NCI-H1092 treated with DMSO at 0.1 percent for 48 hours (cell line): ENCODE measurements at regions not wholly inside any gene's neighbourhood (a gene's known extent, or its start where the extent isn't known, plus 50 kb on each side); places are given as distances from the start of the nearest gene placed in this dataset.
A peak's percentile ranks its signal among the peaks of the same experiment; 100 is the strongest.
"Not testable (repeated sequence)": the region's sequence is repeated elsewhere in the genome, so short reads cannot be mapped to it uniquely, and the experiment has no call there.

Experiments
- DNase-seq: peaks from one replicate; lab custom pipeline; 2025; lab: John Stamatoyannopoulos, UW

DNA sequence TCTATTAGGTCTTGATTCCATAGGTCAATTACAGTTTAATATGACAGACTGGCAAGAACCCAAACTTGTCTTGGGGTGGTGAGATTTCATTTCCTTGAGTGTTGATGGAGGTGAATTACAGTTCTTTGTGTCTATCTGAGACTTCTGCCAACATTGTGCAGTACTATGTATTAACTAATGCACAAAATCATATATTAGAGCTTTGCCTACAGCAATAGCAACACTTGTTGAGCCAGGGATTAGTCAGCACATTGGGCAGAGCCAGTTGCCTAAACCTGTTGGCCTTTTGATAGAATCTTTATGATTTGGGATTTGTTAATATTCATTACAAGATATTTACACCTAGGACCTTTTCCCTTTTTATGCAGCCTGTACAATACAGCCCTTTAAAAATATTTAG, 135.3 kb upstream of the CENPW start:
- no peak for DNase-seq

DNA sequence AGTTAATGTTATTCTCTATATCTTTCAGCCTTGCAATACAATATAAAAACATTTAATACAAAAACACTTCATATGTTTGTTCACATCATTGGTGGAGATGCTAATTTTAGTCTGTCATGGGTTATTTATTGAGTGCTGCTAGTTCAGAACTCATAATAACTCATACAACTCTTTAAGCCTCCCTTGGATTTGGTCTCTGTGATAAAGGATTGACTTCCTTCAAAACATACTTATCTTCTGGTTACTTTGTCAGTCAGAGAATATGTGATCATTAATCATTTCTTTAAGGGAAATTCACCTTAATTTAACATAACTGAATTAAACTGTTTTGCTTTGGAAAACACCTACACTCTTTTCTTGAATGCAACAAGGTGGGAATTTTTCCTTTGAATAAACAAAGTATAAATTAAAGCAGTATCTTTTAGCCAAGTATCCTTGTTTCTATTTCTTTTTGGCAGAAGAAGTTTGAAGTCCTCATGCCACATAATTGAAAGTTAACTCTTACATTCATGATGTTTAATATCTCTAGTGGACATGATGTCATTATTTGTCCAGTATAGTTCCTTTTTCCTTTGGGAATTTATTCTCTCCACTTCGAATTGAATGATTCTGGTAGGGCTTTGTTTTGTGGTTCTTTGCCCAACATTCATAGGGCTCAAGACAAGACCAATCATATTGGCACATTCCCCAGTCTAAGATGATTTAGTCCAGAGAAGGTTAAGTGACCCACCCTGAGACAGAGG, 133.2 kb upstream of the CENPW start:
- DNase-seq: no peak

DNA sequence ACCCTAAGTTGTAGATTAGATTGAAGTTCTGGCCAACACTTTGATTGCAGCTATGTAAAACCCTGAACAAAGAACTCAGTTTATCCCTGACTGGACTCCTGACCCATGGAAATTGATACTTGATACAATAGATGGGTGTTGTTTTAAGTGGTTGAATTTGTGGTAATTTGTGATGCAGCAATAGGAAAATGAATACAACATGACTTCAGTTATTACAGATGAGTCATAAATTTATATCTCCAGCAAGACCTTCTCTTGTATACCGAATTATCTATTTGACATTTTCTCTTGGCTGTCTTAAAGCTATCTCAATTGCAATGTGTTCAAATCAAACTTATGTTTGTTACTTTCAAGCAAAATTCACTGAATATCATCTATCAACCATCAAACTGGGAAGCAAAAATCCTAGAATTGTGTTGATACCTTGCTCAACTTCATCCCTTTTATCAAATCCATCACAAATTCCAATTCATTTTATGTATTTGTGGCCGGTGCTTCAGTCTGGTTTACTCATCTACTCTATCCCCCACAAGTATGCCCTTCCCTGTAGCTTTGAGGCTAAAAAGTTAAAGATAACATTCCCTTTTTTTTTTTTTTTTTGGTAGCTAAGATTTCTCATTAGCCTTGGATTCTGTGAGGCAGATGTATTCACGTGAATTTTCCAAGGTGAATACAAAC, 129.4 kb upstream of the CENPW start:
- DNase-seq: no peak

DNA sequence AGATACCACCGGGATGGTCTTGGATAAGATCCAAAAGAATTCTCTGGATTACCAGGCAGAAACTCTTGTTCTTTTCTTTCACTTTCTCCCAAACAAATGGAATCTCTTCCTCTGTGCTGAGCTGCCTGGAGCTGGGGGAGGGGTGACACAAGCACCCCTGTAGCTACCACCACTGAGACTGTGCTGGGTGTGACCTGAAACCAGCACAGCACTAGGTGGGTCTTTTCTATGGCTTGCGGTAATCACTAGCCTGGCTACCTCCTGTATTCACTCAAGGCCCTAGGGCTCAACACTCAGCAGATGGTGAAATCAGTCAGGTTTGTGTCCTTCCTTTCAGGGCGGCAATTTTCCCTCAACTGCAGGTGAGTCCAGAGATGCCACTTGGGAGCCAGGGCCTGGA, 122.4 kb upstream of the CENPW start:
- no peak for DNase-seq

DNA sequence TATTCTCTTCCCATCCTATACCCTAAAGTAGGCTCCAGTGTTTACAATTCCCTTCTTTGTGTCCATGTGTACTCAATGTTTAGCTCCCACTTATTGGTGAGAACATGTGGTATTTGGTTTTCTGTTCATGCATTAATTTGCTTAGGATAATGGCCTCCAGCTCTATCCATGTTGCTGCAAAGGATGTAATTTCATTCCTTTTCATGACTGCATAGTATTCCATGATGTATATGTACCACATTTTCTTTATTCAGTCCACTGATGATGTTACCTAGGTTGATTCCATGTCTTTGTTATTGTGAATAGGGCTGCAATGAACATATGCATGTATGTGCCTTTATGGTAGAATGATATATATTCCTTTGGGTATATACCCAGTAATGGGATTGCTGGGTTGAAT, 119.0 kb upstream of the CENPW start:
- not testable (repeated sequence) for DNase-seq

DNA sequence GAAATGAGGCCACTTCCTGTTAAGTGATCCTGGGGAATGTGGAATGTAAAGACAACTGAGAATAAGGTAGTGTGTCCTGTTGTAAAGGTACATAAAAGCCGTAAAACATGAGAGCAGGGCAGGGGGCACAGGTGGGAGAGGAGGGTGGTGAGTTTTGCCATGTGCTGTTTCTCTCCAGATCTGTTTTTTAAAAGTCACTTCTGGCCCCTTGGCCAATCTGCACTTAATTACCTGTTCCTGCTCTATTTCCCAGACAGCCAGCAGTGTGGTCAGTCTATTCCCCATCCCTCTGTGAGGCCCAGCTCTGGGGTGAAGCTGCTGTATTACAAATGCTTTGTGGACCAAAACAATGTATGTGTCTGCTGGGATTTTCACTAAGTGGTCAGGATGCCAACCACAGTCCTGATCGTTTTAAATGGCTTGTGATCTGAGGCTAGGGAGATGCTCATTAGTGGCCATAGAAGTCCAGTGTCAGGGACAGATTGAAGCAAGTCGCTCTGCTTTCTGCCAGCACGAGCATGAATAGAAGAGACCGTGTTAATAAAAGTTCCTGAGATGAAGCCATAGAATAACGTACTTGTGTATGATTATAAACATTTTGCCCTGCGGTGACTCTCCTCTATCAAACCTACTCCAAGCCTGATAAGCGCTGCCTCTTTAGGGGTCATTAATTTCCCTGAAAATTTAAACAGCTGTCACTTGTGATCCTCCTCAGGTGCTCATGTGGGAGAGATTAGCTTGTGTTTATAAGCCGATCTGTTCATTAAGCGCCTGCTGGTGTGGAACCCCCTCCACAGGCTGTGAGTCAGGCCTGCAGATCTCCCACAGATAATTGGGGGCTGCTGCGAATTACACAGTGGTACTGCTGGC, 111.8 kb upstream of the CENPW start:
- DNase-seq: peak; percentile 67

DNA sequence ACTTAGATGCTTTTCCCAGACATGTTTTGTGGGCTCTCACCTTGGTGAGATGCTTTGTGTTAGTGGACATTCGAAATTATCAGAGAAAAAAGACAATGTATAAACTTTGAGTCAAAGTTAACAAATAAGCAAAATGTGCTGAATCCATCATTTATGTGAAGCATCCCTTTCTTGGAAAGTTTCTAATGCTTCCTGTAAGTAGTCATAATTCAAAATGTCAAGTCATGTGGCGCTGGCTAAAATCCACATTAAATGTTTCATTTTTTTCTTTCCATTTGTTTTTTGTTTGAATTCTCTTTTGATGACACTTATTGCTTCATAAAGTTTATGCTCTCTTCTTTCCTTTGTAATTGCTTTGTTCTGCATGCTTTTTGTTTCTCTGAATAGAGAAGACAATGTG, 107.2 kb upstream of the CENPW start:
- no peak for DNase-seq

DNA sequence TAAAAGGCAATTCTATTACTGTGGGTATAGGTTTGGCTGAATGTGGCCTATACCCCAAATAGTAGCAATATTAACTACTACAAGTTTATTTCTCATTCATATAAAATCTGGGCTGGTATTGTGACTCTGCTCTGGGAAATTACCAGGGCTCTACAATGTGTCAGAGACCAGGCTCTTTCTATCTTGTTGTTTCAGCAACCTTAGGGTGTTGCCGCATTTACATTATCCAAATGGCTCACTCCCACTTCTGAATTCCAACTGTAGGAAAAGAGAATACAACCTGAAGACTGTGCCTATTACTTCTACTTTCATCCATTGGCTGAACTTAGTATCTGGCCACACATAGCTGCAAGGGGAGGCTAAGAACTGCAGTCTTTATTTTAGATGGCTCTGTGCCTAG, 106.7 kb upstream of the CENPW start:
- DNase-seq: no peak

DNA sequence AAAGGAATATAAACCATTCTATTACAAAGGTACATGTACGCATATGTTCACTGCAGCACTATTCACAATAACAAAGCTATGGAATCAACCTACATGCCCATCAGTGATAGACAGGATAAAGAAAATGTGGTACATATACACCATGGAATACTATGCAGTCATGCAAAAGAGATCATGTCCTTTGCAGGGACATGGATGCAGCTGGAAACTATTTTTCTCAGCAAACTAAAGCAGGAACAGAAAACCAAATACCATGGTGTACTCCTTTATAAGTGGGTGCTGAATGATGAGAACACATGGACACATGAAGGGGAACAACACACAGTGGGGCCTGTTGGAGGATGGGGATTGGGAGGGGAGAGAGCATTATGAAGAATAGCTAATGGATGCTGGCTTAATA, 104.6 kb upstream of the CENPW start:
- no peak for DNase-seq

DNA sequence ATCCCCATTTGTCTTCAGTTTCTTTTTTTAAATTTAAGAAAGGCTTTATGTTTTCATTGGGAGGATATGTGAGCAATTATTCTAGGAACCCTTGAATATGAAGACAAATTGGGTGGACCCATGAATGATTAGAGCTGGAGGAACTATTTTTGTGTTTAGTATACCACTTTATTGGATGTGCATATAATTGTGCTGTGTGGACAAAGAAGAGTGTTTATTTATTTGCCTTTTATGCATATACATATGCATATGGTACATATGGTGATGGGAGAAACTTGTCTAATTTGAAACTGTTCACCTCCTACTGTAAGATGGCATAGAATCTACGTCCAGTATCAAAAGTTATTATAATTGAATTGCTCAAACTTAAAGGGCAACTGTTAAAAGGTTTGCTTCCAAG, 94.8 kb upstream of the CENPW start:
- DNase-seq: no peak

DNA sequence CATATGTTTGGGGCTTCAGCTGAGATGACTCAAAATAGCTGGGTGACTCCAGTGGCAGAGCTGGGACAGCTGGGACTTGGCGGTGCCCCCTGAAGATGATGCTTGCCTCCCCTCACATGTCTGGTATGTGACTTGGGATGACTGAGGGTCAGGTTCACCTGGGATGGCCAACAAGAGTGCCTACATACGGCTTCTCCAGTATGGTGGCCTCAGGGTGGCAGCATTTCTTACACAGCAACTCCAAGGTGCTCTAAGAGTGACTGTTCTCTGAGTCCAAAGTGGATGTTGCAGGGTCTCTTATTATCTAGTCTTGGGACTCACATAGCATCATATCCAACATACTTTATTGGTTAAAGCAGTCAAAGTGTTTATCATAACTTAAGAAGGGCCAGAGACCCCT, 87.8 kb upstream of the CENPW start:
- DNase-seq: no peak

DNA sequence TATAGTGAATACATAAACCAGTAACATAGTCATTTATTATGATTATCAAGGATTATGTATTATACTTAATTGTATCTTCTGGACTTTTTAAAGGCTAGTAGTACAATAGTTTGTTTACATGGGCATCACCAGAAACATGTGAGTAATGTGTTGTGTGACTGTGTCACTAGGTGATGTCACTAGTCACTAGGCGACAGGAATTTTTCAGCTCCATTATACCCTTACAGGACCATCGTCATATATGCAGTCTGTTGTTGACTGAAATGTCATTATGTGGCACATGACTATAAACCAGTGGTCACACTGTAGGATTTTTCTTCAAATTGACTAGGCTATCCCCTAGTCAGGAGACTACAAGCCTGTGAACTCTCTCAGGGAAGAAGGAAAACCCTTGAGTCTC, 86.5 kb upstream of the CENPW start:
- DNase-seq: no peak

DNA sequence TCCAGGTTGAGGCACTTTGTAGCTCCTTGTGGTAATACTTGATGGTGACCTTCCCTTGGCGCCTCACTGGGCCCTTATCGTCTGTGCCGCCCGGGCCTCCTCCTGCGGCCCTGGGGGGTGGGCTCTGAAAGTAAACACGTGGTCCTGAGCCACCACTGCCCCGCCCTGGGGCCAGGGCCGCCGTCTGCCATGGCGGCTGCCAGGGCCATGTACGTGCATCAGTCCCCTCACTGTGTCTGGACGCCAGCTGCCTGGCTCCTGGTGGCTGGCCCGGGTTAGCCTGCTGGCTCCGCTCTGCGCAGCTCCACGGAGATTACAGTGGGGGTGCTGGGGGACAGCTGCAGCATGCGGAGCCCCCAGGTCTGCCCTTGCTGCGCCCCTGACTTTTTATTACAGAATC, 81.8 kb upstream of the CENPW start:
- DNase-seq: no peak

DNA sequence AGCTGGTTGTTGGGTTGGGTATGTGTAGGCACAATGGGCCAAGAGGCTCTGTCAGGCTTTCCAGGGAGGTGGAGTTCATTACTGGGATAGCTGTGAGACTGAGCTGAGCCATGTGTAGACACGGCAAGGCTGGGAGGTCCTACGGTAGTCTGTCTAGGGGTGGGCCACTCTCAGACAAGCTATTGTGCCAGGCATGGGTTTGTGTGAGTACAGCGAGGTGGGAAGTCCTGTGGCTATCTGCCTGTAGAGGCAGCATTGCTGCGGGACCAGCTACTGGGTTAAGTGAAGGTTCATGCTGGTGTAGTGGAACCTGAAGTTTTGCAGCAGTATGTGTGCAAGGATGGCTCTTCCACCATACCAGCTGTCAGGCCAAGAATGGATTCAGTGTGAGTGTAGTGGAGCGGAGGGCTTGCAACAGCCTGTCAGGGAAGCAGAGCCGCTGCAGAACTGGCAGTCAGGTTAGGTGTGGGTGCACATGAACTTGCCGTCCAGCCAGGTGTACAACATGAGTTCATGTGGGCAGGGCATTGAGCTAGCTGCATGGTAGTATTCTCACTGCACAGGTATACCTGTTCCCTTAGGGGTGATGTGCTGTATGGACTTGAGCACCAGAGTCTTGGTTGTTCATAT, 78.0 kb upstream of the CENPW start:
- DNase-seq: no peak

DNA sequence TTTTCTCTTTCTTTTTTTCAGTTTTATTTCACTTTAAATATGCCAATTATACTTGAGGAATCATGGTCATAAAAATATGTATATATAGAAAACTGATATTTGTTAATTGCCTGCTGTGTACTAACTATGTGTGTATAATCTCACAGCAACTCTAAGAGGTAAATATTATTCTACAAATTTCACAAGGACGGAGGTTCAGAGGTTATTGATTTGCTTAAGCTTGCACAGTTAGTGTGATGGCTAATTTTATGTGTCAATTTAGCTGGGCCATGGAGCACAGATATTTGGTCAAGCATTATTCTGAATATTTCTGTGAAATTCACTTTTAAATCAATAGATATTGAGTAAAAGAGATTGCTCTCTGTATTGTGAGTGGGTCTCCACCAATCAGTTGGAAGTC, 75.7 kb upstream of the CENPW start:
- DNase-seq: no peak

DNA sequence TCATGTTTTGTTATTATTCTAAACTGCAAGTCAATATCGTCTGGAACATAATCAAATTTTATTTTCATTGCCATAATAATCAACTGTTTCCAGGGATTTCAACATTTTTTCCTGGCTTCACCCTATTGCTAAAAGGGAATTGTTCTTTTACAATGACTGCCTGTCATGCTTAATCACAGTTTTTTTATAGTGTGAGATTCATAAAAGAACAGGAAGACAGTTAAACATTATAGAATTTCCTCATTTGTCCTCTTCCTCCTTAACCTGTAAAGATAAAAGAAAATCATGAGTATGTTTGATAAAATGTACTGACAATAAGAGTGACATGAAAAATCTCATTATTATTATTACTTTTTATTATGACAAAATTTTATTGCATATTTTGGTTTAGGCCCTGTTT, 73.3 kb upstream of the CENPW start:
- no peak for DNase-seq

DNA sequence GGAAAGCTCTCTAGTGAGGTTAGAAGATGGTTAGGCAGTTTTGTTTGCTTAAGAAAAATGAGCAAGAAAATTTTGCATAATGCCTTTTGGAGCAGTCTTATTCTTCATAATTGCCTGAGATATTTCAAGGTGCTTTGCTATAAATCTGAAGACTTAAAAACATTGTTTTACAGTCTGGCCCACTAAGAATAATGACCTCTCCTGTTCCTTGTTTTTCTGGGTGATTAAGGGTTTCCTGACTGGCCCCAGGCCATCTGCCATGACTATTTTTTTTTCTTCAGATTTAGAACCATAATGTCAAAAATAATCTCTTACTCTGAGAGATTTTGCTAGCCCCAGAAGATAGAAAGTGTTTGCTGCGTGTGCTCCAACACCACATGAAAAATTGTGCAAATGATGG, 72.3 kb upstream of the CENPW start:
- no peak for DNase-seq

DNA sequence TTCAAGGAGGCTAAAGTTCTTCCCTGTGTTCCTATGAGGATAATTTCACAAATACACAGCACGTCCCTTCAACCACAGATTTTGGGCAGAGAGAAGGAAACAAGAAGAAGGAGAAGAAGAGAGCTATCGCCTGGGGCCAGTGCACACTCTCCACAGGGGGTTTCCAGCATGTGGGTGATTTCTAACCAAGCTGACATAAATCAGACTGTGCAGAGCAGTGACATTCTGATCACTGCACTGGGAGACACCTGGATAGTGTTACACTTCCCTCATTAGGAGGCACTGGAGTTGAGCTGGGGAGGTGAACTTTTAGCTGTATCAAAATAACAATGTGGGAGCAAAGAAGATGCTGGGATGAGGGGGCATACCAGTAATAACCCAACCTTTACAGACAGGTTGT, 71.8 kb upstream of the CENPW start:
- no peak for DNase-seq

DNA sequence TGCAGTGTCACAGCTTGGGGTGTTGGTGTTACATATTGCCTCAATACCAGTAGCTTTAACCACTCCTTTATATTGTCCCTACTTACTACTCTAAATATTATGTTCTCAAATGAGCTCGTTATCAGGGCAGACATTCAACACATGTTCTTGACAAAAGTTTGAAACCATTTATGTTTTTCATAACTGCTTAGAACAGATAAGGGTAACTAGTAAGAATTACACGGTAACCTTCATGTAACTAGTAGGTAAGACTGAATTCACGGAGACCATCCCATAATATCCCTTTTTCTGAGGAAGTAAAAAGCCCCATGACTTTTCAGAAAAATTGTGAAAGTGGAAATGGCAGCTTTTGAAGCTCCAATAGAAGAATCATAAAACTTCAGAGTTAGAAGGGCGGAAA, 59.6 kb upstream of the CENPW start:
- no peak for DNase-seq

DNA sequence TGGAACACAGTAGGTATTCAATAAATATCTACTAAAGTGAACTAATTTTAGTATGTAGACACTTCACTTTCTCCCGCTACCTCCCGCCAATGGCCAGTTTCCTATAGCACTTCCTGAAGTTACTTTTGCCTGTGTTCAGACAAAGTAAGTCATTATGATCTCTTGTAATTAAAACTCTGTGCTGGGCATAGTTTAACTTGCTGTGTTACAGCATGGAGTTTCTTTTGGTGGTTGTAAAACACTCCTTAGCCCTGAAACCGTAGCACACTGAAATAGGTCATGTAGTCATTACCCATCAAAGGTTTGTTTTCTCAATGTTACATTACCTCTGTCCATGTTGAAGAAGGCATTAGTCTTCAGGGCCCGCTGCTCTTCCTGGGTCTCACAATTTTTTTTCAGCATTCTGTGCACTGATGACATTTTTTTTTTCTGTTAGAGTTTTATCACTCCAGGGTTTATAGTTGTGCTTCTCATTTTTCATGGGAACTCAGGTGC, 54.0 kb upstream of the CENPW start:
- DNase-seq: no peak
